ENCODE measurements at regions not wholly inside any gene's neighbourhood (a gene's known extent, or its start where the extent isn't known, plus 50 kb on each side); places are given as distances from the start of the nearest gene placed in this dataset.

DNA sequence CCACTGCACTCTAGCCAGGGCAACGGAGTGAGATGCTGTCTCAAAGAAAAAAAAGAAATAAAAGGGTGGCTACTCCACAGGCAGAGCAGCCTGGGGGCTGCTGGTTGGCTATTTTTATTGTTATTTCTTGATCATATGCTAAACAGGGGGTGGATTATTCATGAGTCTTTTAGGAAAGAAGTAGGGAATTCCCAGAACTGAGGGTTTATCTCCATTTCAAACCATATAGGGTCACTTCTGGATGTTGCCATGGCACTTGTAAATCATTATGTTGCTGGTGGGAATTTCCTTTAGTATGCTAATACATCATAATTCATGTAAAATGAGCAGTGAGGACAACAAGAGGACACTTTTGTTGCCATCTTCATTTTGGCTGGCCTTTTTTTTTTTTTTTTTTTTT is 52.1 kb upstream of the GHITM start:
- peaks cover 0 to 5% of the 10 kb centered on the region in 2 donors for H3K9me3 ChIP-seq
- no peak overlapping the region for H3K4me3 ChIP-seq
- no peaks in the 10 kb centered on the region for H3K4me1 ChIP-seq
- H3K27ac ChIP-seq, result no peak overlapping the region
- no peaks in the 10 kb centered on the region for H3K27me3 ChIP-seq
- no peak for DNase-seq (ENCODE audit: low spot score)
- TF ChIP-seq, protein P1, sequence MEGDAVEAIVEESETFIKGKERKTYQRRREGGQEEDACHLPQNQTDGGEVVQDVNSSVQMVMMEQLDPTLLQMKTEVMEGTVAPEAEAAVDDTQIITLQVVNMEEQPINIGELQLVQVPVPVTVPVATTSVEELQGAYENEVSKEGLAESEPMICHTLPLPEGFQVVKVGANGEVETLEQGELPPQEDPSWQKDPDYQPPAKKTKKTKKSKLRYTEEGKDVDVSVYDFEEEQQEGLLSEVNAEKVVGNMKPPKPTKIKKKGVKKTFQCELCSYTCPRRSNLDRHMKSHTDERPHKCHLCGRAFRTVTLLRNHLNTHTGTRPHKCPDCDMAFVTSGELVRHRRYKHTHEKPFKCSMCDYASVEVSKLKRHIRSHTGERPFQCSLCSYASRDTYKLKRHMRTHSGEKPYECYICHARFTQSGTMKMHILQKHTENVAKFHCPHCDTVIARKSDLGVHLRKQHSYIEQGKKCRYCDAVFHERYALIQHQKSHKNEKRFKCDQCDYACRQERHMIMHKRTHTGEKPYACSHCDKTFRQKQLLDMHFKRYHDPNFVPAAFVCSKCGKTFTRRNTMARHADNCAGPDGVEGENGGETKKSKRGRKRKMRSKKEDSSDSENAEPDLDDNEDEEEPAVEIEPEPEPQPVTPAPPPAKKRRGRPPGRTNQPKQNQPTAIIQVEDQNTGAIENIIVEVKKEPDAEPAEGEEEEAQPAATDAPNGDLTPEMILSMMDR (IDR thresholded peaks at IDR 0.05), result no peak
- no peaks in the 10 kb centered on the region for H3K36me3 ChIP-seq

DNA sequence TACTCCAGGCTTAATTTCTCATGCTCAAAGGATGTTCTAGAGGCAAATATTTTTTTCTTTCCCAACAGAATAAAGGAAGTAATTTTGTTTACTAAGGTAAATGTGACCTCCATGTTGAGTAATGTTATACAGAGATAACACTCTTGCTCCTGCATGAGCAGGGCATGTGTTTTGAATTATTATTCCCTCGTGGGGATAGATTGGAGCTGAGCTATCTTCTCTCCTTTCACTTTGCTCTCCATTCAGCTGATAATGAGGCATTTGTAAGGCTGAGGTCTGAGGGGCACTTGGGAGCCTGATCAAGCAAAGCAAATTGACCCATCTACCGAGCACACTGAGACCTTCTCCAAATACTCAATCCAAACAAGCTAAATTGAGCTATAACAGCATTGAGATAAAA is 50.7 kb upstream of the GHITM start:
- DNase-seq (ENCODE audit: low spot score), result no peak
- no peaks in the 10 kb centered on the region for H3K4me1 ChIP-seq
- no peak overlapping the region for H3K27ac ChIP-seq
- TF ChIP-seq, protein P1 (IDR thresholded peaks at IDR 0.05), result no peak
- no peaks in the 10 kb centered on the region for H3K27me3 ChIP-seq
- H3K9me3 ChIP-seq, result peaks cover 0 to 3% of the 10 kb centered on the region in 2 donors
- H3K4me3 ChIP-seq, result no peak overlapping the region
- no peaks in the 10 kb centered on the region for H3K36me3 ChIP-seq

DNA sequence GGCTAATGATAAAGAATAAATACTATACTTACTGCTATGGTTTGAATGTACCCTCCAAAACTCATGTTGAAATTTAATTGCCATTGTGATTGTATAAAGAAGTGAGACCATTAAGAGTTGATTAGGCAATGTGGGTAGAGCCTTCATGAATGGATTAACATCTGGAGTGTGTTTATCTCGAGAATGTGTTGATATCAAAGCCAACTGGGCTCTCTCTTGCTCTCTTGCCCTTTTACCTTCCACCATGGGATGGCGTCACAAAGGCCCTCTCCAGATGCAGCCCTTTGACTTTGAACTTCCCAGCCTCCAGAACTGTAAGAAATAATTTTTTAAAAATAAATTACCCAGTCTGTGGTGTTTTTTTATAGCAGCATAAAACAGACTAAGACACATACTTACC is 50.1 kb upstream of the GHITM start:
- H3K27me3 ChIP-seq, result no peaks in the 10 kb centered on the region
- H3K27ac ChIP-seq, result no peak overlapping the region
- H3K9me3 ChIP-seq, result no peaks in the 10 kb centered on the region
- TF ChIP-seq, protein P1 (IDR thresholded peaks at IDR 0.05), result no peak
- H3K4me1 ChIP-seq, result no peaks in the 10 kb centered on the region
- no peak overlapping the region for H3K4me3 ChIP-seq
- no peak for DNase-seq (ENCODE audit: low spot score)
- no peaks in the 10 kb centered on the region for H3K36me3 ChIP-seq
